IPS-18a (cell line): ENCODE measurements at regions not wholly inside any gene's neighbourhood (a gene's known extent, or its start where the extent isn't known, plus 50 kb on each side); places are given as distances from the start of the nearest gene placed in this dataset.

Experiments used
- H3K27ac ChIP-seq: one replicate; pipeline ENCODE4 v1.5.1; 2013; ENCODE audit warnings: low read length
- H3K27me3 ChIP-seq: one replicate; pipeline ENCODE4 v1.6.1; 2013; ENCODE audit warnings: mild to moderate bottlenecking, low read length; ENCODE audit not compliant: control insufficient read depth, insufficient read depth
- H3K36me3 ChIP-seq: one replicate; pipeline ENCODE4 v1.6.1; 2013; ENCODE audit warnings: low read depth, low read length; ENCODE audit not compliant: control insufficient read depth
- H3K4me1 ChIP-seq: one replicate; pipeline ENCODE4 v1.6.1; 2013; ENCODE audit warnings: low read depth, low read length; ENCODE audit not compliant: control insufficient read depth
- H3K4me3 ChIP-seq: one replicate; pipeline ENCODE4 v1.5.1; 2013; ENCODE audit warnings: low read length
- H3K9ac ChIP-seq: one replicate; pipeline ENCODE4 v1.6.1; 2013; ENCODE audit warnings: mild to moderate bottlenecking, low read length, moderate library complexity
- H3K9me3 ChIP-seq: one replicate; pipeline ENCODE4 v1.6.1; 2013; ENCODE audit warnings: low read depth, low read length; ENCODE audit not compliant: control insufficient read depth

DNA sequence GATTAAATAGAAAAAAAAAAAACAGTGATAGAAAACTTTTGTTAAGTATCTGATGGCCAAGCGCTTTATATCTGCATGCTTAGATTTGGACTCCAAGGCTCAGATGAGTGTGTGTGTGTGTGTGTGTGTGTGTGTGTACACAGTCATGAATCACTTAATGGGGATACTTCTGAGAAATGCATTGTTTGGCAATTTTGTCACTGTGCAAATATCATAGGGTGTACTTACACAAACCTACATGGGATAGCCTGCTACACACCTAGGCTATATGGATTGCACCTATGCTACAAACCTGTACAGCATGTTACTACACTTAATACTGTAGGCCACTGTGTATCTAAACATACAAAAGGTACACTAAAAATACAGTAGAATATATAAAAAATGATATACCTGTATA lies 635.6 kb upstream of the NUDT12 start:
- H3K4me1 ChIP-seq = no peaks in the 10 kb centered on the region
- no peak overlapping the region for H3K27ac ChIP-seq
- no peak overlapping the region for H3K4me3 ChIP-seq
- no peak overlapping the region for H3K9ac ChIP-seq
- no peaks in the 10 kb centered on the region for H3K9me3 ChIP-seq
- H3K27me3 ChIP-seq = no peaks in the 10 kb centered on the region
- no peaks in the 10 kb centered on the region for H3K36me3 ChIP-seq

DNA sequence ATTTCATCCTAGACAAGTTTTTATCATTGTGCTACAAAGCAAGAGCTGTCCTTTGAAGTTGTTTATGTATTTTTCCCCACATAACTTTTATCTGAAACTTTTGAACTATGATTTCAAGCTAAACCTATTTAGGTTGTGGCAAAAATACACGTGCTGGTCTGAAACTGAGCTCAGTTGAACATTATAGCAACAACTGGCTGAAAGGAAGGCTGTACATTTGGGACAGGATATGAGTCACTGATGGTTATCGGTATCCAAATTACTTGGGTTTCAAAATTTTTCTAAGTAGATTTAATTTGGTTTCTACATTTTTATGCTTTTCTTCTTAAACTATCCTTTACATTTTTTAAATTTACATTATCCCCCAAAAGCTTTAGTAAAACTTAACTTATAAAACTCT lies 627.3 kb upstream of the NUDT12 start:
- Histone ChIP-seq H3K36me3 (no peaks in the 10 kb centered on the region), H3K9ac (no peak overlapping the region), H3K9me3 (peaks cover 10% of the 10 kb centered on the region), H3K4me1 (no peaks in the 10 kb centered on the region), H3K27me3 (no peaks in the 10 kb centered on the region), H3K4me3 (no peak overlapping the region), H3K27ac (no peak overlapping the region)

- H3K9ac ChIP-seq = no peak overlapping the region
- no peak overlapping the region for H3K27ac ChIP-seq
- H3K27me3 ChIP-seq = no peaks in the 10 kb centered on the region
- peaks cover 10% of the 10 kb centered on the region for H3K9me3 ChIP-seq
- no peaks in the 10 kb centered on the region for H3K4me1 ChIP-seq
- no peak overlapping the region for H3K4me3 ChIP-seq
- H3K36me3 ChIP-seq = no peaks in the 10 kb centered on the region
Observed at GRCh38 chr5:104189031-104189430, 626.4 kb upstream of the NUDT12 start.

DNA sequence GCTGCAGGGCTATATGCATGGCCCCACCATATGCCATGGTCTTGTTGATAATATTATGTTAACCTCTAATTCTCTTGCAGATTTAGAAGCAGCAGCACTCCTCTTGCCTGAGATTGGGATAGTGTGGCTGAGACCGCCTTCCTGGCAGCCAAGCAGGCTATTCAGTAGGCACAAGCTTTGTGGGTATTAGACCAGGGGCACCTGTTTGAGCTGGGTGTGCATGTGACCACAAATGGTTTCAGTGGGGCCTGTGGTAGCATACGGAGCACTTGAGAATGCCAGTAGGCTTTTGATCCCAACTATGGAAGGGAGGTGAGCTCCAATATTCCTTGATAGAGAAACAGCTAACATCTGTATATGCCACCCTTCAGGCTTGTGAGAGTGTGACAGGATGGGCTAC lies 625.1 kb upstream of the NUDT12 start:
- no peak overlapping the region for H3K4me3 ChIP-seq
- H3K4me1 ChIP-seq = no peaks in the 10 kb centered on the region
- H3K27ac ChIP-seq = no peak overlapping the region
- peaks cover 12% of the 10 kb centered on the region for H3K9me3 ChIP-seq
- H3K9ac ChIP-seq = no peak overlapping the region
- H3K36me3 ChIP-seq = no peaks in the 10 kb centered on the region
- H3K27me3 ChIP-seq = no peaks in the 10 kb centered on the region

DNA sequence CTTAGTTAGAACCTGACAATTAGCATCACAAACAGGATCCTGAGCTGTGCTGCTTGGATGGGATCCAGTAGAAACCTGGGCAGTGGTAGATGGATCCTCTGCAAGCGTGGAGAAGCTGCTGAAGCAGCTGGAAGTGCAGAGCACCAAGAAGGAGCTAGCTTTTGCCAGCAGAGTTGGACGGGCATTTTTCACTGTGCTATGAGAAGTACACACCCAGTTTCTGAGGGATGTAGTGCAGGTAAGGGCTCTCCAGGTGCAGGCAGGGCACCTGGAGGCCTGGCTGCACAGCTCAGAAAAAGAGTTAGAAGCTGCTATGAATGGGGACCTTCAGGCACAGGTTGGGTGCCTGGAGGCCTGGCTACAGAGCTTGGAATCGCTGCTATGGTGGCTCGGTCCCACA lies 623.9 kb upstream of the NUDT12 start:
- H3K36me3 ChIP-seq = no peaks in the 10 kb centered on the region
- no peak overlapping the region for H3K4me3 ChIP-seq
- peaks cover 12% of the 10 kb centered on the region for H3K9me3 ChIP-seq
- no peaks in the 10 kb centered on the region for H3K27me3 ChIP-seq
- no peak overlapping the region for H3K27ac ChIP-seq
- no peaks in the 10 kb centered on the region for H3K4me1 ChIP-seq
- H3K9ac ChIP-seq = no peak overlapping the region

DNA sequence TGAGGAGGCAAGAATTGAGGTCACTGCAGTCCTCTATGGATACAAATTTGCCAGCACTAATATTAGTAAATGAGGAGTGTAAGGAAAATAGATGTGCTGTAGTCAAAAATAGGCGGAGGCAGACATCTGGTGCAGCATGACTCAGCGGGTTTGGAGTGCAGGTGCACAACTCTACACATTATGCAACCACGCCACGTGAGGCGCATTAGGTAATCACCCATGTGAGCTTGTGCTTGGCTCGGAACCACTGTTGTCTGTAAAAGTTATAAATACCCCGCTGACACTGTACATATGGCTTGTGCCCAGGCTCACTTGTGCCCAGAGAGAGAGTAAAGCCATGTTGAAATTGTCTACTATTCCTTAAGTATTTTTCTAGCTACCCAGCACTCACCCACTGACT lies 623.5 kb upstream of the NUDT12 start:
- no peaks in the 10 kb centered on the region for H3K27me3 ChIP-seq
- peaks cover 12% of the 10 kb centered on the region for H3K9me3 ChIP-seq
- H3K4me3 ChIP-seq = no peak overlapping the region
- H3K27ac ChIP-seq = no peak overlapping the region
- H3K9ac ChIP-seq = no peak overlapping the region
- no peaks in the 10 kb centered on the region for H3K4me1 ChIP-seq
- no peaks in the 10 kb centered on the region for H3K36me3 ChIP-seq

GRCh38 chr5:104184264-104184663 lies 621.7 kb upstream of the NUDT12 start:
- H3K27ac ChIP-seq = no peak overlapping the region
- H3K27me3 ChIP-seq = no peaks in the 10 kb centered on the region
- no peak overlapping the region for H3K9ac ChIP-seq
- peaks cover 29% of the 10 kb centered on the region for H3K9me3 ChIP-seq
- H3K4me1 ChIP-seq = no peaks in the 10 kb centered on the region
- H3K4me3 ChIP-seq = no peak overlapping the region
- H3K36me3 ChIP-seq = no peaks in the 10 kb centered on the region

DNA sequence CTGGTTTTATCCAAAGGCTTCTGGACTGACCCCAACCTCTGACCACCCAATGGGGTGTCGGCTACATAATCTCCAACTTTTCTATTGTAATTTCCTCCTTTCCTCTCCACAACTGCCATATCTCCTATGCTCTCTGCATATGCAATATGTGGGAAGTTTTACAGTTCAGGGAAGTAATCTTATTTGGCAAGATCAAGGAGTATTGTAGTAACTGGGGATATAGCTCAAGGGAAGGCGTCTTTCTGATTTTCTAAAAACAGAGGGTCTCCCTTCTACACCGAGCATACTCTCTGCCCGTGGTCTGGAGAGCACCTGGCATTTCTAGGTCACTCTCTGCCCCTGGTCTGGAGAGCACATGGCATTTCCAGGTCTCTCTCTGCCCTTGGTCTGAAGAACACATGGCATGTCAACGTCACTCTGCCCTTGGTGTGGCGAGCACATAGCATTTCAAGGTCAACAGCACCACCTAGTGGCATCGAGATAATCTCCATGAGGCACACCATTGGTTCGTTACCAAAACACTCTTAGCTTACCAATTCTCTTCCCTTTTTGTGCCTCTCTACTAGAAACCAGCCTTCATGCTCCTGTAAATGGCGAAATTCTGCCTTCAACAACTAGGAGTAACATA lies 616.4 kb upstream of the NUDT12 start:
- Histone ChIP-seq H3K36me3 (no peaks in the 10 kb centered on the region), H3K4me1 (no peaks in the 10 kb centered on the region), H3K4me3 (no peak overlapping the region), H3K27me3 (no peaks in the 10 kb centered on the region), H3K9me3 (peaks cover 23% of the 10 kb centered on the region), H3K27ac (no peak overlapping the region), H3K9ac (no peak overlapping the region)

DNA sequence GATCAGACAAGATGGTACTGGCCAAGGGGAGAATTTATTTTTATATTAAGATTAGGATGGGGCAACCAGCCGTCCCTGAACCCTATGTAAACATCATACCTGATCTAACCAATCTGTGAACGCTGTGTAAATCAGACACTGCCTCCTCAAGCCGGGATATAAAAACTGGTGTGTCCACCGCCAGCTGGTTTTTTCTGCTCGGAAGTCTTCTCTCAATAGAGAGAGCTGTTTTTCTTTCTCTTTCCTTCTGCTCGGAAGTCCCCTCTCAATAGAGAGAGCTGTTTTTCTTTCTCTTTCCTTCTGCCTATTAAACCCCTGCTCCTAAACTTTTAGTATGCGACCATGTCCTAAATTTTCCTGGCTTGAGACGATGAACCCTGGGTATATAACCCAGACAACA lies 615.5 kb upstream of the NUDT12 start:
- no peaks in the 10 kb centered on the region for H3K27me3 ChIP-seq
- H3K9ac ChIP-seq = no peak overlapping the region
- no peaks in the 10 kb centered on the region for H3K36me3 ChIP-seq
- H3K4me3 ChIP-seq = no peak overlapping the region
- peaks cover 21% of the 10 kb centered on the region for H3K9me3 ChIP-seq
- H3K4me1 ChIP-seq = no peaks in the 10 kb centered on the region
- H3K27ac ChIP-seq = no peak overlapping the region

DNA sequence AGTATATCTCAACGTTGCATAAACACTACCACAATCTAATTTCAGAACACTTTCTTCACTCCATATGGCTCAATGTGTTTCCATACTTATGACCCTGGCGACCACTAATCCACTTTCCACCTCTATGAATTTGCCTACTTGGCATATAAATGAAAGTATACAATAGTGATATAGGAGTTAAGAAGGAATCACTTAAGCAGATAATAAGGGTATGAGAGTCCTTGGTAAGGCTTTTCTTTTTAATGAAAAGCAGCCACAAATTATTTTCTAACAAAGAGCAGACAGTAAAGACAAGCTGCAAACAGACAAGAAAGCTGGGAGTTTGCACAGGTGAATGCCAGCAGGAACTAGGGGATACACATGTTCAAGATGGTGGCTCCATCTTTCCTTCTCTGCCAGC lies 615.1 kb upstream of the NUDT12 start:
- Histone ChIP-seq H3K9ac (no peak overlapping the region), H3K9me3 (peaks cover 21% of the 10 kb centered on the region), H3K27ac (no peak overlapping the region), H3K4me3 (no peak overlapping the region), H3K36me3 (no peaks in the 10 kb centered on the region), H3K4me1 (no peaks in the 10 kb centered on the region), H3K27me3 (no peaks in the 10 kb centered on the region)

GRCh38 chr5:104172976-104173375 lies 610.4 kb upstream of the NUDT12 start:
- Histone ChIP-seq H3K27ac (no peak overlapping the region), H3K9me3 (no peaks in the 10 kb centered on the region), H3K36me3 (no peaks in the 10 kb centered on the region), H3K9ac (no peak overlapping the region), H3K4me1 (no peaks in the 10 kb centered on the region), H3K27me3 (no peaks in the 10 kb centered on the region), H3K4me3 (no peak overlapping the region)

- Histone ChIP-seq H3K4me3 (no peak overlapping the region), H3K27me3 (no peaks in the 10 kb centered on the region), H3K36me3 (no peaks in the 10 kb centered on the region), H3K27ac (no peak overlapping the region), H3K9ac (no peak overlapping the region), H3K9me3 (no peaks in the 10 kb centered on the region), H3K4me1 (no peaks in the 10 kb centered on the region)
Observed at GRCh38 chr5:104171958-104172690, 609.5 kb upstream of the NUDT12 start.
